ENCODE measurements at regions not wholly inside any gene's neighbourhood (a gene's known extent, or its start where the extent isn't known, plus 50 kb on each side); places are given as distances from the start of the nearest gene placed in this dataset.
"Not testable (repeated sequence)": the region's sequence is repeated elsewhere in the genome, so short reads cannot be mapped to it uniquely, and the experiment has no call there.

DNA sequence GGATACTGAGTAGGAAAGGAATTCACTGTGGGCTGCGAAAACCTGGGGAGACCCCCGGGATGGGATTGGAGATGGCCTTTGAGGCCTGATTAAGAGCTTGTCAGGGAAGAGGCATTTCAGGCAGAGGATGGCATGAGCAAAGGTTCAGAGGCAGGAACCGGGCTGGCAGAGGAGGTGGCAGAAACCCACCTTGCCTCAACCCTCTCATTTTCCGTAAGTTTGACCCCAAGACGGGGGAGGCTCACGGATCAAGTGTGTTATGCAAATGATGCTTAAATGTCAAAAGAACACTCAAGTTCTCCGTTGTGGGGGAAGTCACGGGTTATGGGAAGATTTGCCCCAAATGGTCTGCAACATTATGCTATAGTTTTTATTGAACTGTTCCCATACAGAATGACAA lies 88.3 kb downstream of the MYCN start:
- Histone ChIP-seq H3K36me3 (ENCODE audit: control insufficient read depth, insufficient read depth, low read length) (no peaks in the 10 kb centered on the region), H3K27me3 (replicated peaks; ENCODE audit: control insufficient read depth, insufficient read depth, low read length) (no peaks in the 10 kb centered on the region), H3K4me3 (replicated peaks; ENCODE audit: low read depth, low read length) (no peak overlapping the region)
- DNase-seq (ENCODE audit: extremely low read depth, insufficient read length), result no peak
- TF ChIP-seq, protein P1, sequence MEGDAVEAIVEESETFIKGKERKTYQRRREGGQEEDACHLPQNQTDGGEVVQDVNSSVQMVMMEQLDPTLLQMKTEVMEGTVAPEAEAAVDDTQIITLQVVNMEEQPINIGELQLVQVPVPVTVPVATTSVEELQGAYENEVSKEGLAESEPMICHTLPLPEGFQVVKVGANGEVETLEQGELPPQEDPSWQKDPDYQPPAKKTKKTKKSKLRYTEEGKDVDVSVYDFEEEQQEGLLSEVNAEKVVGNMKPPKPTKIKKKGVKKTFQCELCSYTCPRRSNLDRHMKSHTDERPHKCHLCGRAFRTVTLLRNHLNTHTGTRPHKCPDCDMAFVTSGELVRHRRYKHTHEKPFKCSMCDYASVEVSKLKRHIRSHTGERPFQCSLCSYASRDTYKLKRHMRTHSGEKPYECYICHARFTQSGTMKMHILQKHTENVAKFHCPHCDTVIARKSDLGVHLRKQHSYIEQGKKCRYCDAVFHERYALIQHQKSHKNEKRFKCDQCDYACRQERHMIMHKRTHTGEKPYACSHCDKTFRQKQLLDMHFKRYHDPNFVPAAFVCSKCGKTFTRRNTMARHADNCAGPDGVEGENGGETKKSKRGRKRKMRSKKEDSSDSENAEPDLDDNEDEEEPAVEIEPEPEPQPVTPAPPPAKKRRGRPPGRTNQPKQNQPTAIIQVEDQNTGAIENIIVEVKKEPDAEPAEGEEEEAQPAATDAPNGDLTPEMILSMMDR (IDR thresholded peaks at IDR 0.05; ENCODE audit: insufficient read depth, low read length, poor library complexity, severe bottlenecking), result no peak

DNA sequence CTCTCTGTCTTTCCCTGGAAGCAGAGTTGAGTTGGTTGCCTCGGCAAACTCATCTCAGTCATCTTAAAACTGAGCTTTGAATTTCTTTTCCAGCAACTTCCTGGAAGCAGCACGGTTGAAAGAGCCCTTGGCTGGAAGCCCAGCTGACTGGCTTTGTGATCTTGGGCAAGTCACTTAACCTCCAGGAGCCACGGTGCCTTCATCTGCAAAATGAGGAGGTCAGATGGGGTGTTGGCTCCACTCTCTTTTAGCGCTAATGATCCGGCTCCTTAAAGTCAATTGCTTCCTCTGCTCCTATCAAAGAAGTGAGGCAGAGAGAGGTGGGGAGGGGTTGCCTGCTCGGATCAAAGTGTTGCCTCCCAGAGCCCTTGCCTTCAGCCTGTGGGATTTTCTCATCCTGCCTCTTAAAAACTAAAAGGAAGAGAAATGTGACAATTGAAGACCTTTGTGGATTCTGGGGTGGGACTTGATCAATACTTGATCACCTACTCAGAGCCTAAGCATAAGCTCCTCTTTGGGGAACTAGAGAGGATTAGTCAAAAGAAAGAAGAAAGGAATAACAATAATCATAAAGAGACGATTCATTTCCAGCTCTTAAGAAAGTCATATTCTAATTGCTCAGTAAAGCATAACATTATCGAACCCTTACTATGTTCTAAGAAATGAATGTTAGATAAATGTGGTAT lies 86.6 kb downstream of the MYCN start:
- TF ChIP-seq, protein P1 (IDR thresholded peaks at IDR 0.05; ENCODE audit: insufficient read depth, low read length, poor library complexity, severe bottlenecking), result no peak
- Histone ChIP-seq H3K27me3 (replicated peaks; ENCODE audit: control insufficient read depth, insufficient read depth, low read length) (no peaks in the 10 kb centered on the region), H3K36me3 (ENCODE audit: control insufficient read depth, insufficient read depth, low read length) (no peaks in the 10 kb centered on the region), H3K4me3 (replicated peaks; ENCODE audit: low read depth, low read length) (no peak overlapping the region)
- DNase-seq (ENCODE audit: extremely low read depth, insufficient read length), result no peak

DNA sequence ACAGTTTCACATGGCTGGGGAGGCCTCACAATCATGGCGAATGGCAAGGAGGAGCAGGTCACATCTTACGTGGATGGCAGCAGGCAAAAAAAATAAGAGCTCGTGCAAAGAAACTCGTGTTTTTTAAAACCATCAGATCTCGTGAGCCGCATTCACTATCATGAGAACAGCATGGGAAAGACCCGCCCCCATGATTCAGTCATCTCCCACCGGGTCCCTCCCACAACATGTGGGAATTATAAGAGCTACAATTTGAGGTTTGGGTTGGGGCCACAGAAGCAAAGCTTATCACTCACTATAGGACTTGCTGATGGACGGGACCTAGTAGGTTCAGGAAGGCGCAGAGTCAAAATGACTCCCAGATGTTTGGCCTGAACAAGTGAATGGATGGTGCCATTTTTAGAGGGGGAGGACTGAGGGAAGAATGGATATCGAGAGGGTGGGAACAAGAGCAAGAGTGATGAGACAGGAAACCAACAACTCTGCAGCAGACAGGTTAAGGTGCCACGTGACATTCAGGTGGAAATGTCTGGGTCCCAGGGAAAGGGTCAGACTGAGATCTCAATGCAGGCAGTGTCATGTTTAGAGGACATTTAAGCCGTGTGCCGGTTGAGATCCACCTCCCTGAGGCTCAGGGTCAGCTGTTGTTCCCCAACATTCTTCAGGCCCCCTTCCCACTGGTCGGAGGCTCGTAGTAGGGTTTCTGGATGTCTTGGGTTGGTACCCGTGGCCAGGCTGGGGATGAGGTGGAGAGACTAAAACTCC lies 85.7 kb downstream of the MYCN start:
- H3K4me3 ChIP-seq (replicated peaks; ENCODE audit: low read depth, low read length), result no peak overlapping the region
- no peaks in the 10 kb centered on the region for H3K27me3 ChIP-seq (replicated peaks; ENCODE audit: control insufficient read depth, insufficient read depth, low read length)
- TF ChIP-seq, protein P1 (IDR thresholded peaks at IDR 0.05; ENCODE audit: insufficient read depth, low read length, poor library complexity, severe bottlenecking), result no peak
- no peak for DNase-seq (ENCODE audit: extremely low read depth, insufficient read length)
- no peaks in the 10 kb centered on the region for H3K36me3 ChIP-seq (ENCODE audit: control insufficient read depth, insufficient read depth, low read length)

DNA sequence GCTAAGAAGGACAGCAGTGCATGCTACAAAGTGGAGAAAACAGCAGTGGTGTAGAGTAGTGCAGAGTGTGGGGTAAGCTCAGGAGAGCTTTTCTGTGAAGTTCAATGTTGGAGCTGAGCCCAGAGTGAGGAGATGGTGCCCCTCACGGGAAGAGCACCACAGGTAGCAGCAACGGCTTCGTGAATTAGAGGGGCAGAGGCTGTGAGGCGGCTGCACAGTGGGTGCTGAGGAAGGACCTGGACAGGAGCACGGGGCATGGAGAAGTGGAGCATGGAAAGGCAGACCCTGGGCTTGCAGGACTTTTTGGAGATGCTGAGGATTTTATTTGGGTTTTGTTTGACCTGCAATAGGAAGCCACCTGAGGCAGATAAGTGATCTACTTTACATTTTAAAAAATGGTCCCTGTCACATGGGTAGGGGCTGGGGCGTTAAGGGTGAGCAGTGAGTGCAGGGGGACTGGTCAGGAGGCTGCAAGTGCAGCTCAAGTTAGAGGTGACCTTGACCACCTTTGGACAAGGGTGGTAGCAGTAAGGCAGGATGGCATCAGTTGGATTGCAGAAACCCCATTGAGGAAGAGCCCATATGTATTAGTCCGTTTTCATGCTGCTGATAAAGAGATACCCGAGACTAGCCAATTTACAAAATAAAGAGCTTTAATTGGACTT lies 85.0 kb downstream of the MYCN start:
- no peaks in the 10 kb centered on the region for H3K36me3 ChIP-seq (ENCODE audit: control insufficient read depth, insufficient read depth, low read length)
- H3K4me3 ChIP-seq (replicated peaks; ENCODE audit: low read depth, low read length), result no peak overlapping the region
- H3K27me3 ChIP-seq (replicated peaks; ENCODE audit: control insufficient read depth, insufficient read depth, low read length), result no peaks in the 10 kb centered on the region
- no peak for DNase-seq (ENCODE audit: extremely low read depth, insufficient read length)
- TF ChIP-seq, protein P1 (IDR thresholded peaks at IDR 0.05; ENCODE audit: insufficient read depth, low read length, poor library complexity, severe bottlenecking), result no peak

DNA sequence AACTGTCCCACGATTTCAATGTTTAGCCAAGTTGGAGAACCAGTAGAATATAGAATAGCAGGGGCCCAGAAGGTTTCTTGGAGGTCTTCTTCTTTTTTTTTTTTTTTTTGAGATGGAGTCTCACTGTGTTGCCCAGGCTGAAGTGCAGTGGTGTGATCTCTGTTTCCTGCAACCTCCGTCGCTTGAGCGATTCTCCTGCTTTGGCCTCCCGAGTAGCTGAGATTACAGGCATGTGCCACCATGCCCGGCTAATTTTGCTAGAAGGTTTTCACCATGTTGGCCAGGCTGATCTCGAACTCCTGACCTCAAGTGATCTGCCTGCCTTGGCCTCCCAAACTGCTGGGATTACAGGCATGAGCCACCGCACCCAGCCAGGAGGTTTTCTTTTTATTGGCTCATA lies 84.3 kb downstream of the MYCN start:
- not testable (repeated sequence) for H3K4me3 ChIP-seq (replicated peaks; ENCODE audit: low read depth, low read length); H3K36me3 ChIP-seq (ENCODE audit: control insufficient read depth, insufficient read depth, low read length); H3K27me3 ChIP-seq (replicated peaks; ENCODE audit: control insufficient read depth, insufficient read depth, low read length); DNase-seq (ENCODE audit: extremely low read depth, insufficient read length)
